ENCODE measurements at regions not wholly inside any gene's neighbourhood (a gene's known extent, or its start where the extent isn't known, plus 50 kb on each side); places are given as distances from the start of the nearest gene placed in this dataset.

DNA sequence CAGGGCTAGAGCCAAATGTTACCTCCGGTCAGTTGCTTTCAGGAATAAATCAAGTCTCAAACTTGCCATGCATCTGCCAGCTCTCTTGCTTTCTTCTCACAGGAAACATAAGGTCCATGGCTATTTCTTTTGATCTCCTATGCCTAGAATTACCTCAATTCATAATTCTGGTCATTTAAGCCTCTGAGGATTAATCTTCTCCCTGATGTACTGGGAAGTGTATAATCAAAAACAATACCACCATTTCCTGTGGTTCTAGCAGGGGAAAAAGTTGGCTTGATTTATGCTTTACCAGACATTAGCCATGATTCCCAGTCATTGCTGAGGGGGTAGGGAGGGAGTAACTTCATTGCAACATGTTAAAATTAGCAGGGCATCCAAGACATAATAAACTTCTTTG, 268.7 kb upstream of the EMCN start:
- TF ChIP-seq, protein P1, sequence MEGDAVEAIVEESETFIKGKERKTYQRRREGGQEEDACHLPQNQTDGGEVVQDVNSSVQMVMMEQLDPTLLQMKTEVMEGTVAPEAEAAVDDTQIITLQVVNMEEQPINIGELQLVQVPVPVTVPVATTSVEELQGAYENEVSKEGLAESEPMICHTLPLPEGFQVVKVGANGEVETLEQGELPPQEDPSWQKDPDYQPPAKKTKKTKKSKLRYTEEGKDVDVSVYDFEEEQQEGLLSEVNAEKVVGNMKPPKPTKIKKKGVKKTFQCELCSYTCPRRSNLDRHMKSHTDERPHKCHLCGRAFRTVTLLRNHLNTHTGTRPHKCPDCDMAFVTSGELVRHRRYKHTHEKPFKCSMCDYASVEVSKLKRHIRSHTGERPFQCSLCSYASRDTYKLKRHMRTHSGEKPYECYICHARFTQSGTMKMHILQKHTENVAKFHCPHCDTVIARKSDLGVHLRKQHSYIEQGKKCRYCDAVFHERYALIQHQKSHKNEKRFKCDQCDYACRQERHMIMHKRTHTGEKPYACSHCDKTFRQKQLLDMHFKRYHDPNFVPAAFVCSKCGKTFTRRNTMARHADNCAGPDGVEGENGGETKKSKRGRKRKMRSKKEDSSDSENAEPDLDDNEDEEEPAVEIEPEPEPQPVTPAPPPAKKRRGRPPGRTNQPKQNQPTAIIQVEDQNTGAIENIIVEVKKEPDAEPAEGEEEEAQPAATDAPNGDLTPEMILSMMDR (IDR thresholded peaks at IDR 0.05), result no peak
- no peak for TF ChIP-seq POLR2A (IDR thresholded peaks at IDR 0.05)

All from thyroid gland (tissue), 4 donors.